Lung (tissue), 11 donors: ENCODE measurements at regions not wholly inside any gene's neighbourhood (a gene's known extent, or its start where the extent isn't known, plus 50 kb on each side); places are given as distances from the start of the nearest gene placed in this dataset.

Source experiments
- ATAC-seq: fragments of 200-7000 bp; cut with Tn5 transposase; one replicate; pipeline ENCODE4 v1.9.1; 2020; ENCODE audit warnings: moderate number of reproducible peaks; ENCODE audit not compliant: insufficient read depth, low FRiP score
- DNase-seq, 3 donors: peaks; one replicate each; pipeline ENCODE4 v3.0.0-alpha.2; 2013 to 2017
- H3K27ac ChIP-seq, 2 donors: one replicate each; pipeline ENCODE4 v1.5.1; 2013; ENCODE audit warnings: mild to moderate bottlenecking in 2 of 2, moderate library complexity in 2 of 2, control low read depth in 1 of 2, inconsistent platforms in 1 of 2, low read depth in 1 of 2, low read length in 1 of 2
- H3K27me3 ChIP-seq, 3 donors: one replicate each; pipeline ENCODE4 v1.5.1; 2013; ENCODE audit warnings: low read length in 2 of 3; ENCODE audit not compliant: control insufficient read depth in 3 of 3, insufficient read depth in 3 of 3
- H3K36me3 ChIP-seq, 4 donors: one replicate each; pipeline ENCODE4 v1.5.1; 2013; ENCODE audit warnings: low read length in 4 of 4, mild to moderate bottlenecking in 1 of 4, moderate library complexity in 1 of 4; ENCODE audit not compliant: control insufficient read depth in 4 of 4, insufficient read depth in 4 of 4
- H3K4me1 ChIP-seq, 5 donors: one replicate each; pipeline ENCODE4 v1.5.1; 2013; ENCODE audit warnings: low read length in 5 of 5, mild to moderate bottlenecking in 2 of 5, moderate library complexity in 1 of 5; ENCODE audit not compliant: control insufficient read depth in 5 of 5, insufficient read depth in 5 of 5
- H3K4me3 ChIP-seq: one replicate; pipeline ENCODE4 v1.5.1; 2013; ENCODE audit warnings: mild to moderate bottlenecking, control low read depth, moderate library complexity
- H3K9ac ChIP-seq, 2 donors: one replicate each; pipeline ENCODE4 v1.5.1; 2013; ENCODE audit warnings: low read length in 2 of 2, control low read depth in 1 of 2; ENCODE audit not compliant: insufficient read depth in 1 of 2
- H3K9me3 ChIP-seq, 4 donors: one replicate each; pipeline ENCODE4 v1.5.1; 2013; ENCODE audit warnings: low read length in 3 of 4, mild to moderate bottlenecking in 1 of 4, moderate library complexity in 1 of 4; ENCODE audit not compliant: control insufficient read depth in 4 of 4, insufficient read depth in 3 of 4
- CTCF ChIP-seq: IDR thresholded peaks from 2 replicates; pipeline ENCODE4 v1.5.1; 2012; ENCODE audit warnings: mild to moderate bottlenecking; ENCODE audit errors: control extremely low read depth, extremely low read depth
- WGBS, 2 donors: extraction: QIAGEN DNeasy Blood & Tissue Kit; methylation state at CpG; one replicate each; pipeline ENCODE4 v1.1.7; 2013; 5-methylcytosine and 5-hydroxymethylcytosine counted together
- donor health status: control.
- donor health status: control.
- donor health status: Bipolar disorder and iron deficiency.
- donor health status: healthy.
- donor health status: DM: yes; HTN: yes; CAD: no.

GRCh38 chr2:153235516-153235915 is 243.0 kb downstream of the RPRM start:
- Histone ChIP-seq H3K36me3 (no peaks in the 10 kb centered on the region), H3K27ac (no peak overlapping the region), H3K4me1 (no peaks in the 10 kb centered on the region), H3K9me3 (peaks cover 0 to 3% (median 0%) of the 10 kb centered on the region in 4 donors), H3K27me3 (no peaks in the 10 kb centered on the region), H3K9ac (no peak overlapping the region), H3K4me3 (no peak overlapping the region)
- DNase-seq (no peak), ATAC-seq (no peak)
- no peak for TF ChIP-seq CTCF
- WGBS, 2 donors, result 85 to 100% methylated on average over 1 of the region's 1 CpG

- ATAC-seq, result no peak
- H3K9ac ChIP-seq, result no peak overlapping the region
- H3K9me3 ChIP-seq, result peaks cover 0 to 3% (median 0%) of the 10 kb centered on the region in 4 donors
- no peaks in the 10 kb centered on the region for H3K4me1 ChIP-seq
- H3K36me3 ChIP-seq, result no peaks in the 10 kb centered on the region
- DNase-seq, result no peak
- TF ChIP-seq CTCF, result no peak
- WGBS, 2 donors, result 83 to 92% methylated on average over 2 of the region's 2 CpGs
- no peaks in the 10 kb centered on the region for H3K27me3 ChIP-seq
- H3K27ac ChIP-seq, result no peak overlapping the region
- no peak overlapping the region for H3K4me3 ChIP-seq
Measured at GRCh38 chr2:153232464-153232863, 246.1 kb downstream of the RPRM start.

- no peak for TF ChIP-seq CTCF
- Histone ChIP-seq H3K9ac (no peak overlapping the region), H3K27me3 (no peaks in the 10 kb centered on the region), H3K27ac (no peak overlapping the region), H3K36me3 (no peaks in the 10 kb centered on the region), H3K4me3 (no peak overlapping the region), H3K4me1 (no peaks in the 10 kb centered on the region), H3K9me3 (peaks cover 0 to 6% (median 0%) of the 10 kb centered on the region in 4 donors)
- ATAC-seq (no peak), DNase-seq (no peak)
- 64 to 76% methylated on average over 5 of the region's 5 CpGs for WGBS, 2 donors
Measured at GRCh38 chr2:153230977-153231376, 247.6 kb downstream of the RPRM start.

GRCh38 chr2:153228904-153229303 is 249.7 kb downstream of the RPRM start:
- H3K9me3 ChIP-seq, result peaks cover 0 to 6% (median 0%) of the 10 kb centered on the region in 4 donors
- no peaks in the 10 kb centered on the region for H3K27me3 ChIP-seq
- no peaks in the 10 kb centered on the region for H3K36me3 ChIP-seq
- H3K27ac ChIP-seq, result no peak overlapping the region
- no peak for TF ChIP-seq CTCF
- H3K4me1 ChIP-seq, result no peaks in the 10 kb centered on the region
- no peak overlapping the region for H3K4me3 ChIP-seq
- no peak overlapping the region for H3K9ac ChIP-seq
- no peak for DNase-seq
- ATAC-seq, result no peak
